Gastrocnemius medialis (tissue), 4 donors: ENCODE measurements at regions not wholly inside any gene's neighbourhood (a gene's known extent, or its start where the extent isn't known, plus 50 kb on each side); places are given as distances from the start of the nearest gene placed in this dataset.

Experiments used
- ATAC-seq, 2 donors: fragments of 150-250 bp; one replicate each; pipeline ENCODE4 v1.9.1; 2016
- DNase-seq, 2 donors: peaks; one replicate each; pipeline ENCODE4 v3.0.0-alpha.2; 2019
- H3K27ac ChIP-seq, 4 donors: fragments of 200-600 bp; sonication (generic); 1 replicate in 1 of 4; 2 replicates in 3 of 4; pipeline ENCODE4 v1.5.1; 2016 to 2018; ENCODE audit warnings: mild to moderate bottlenecking in 2 of 4, moderate library complexity in 1 of 4
- H3K27me3 ChIP-seq, 3 donors: fragments of 200-600 bp; sonication (generic) in 2 of 3; 1 replicate in 1 of 3; 2 replicates in 2 of 3; pipeline versions ENCODE4 v1.5.1 to v1.6.0; 2016 to 2019; ENCODE audit warnings: mild to moderate bottlenecking in 1 of 3, moderate library complexity in 1 of 3
- H3K36me3 ChIP-seq, 2 donors: fragments of 200-600 bp; sonication (generic) in 1 of 2; one replicate each; pipeline ENCODE4 v1.5.1; 2017 to 2018
- H3K4me1 ChIP-seq, 2 donors: fragments of 200-600 bp; sonication (generic) in 1 of 2; one replicate each; pipeline ENCODE4 v1.5.1; 2016 to 2017; ENCODE audit warnings: mild to moderate bottlenecking in 2 of 2
- H3K4me3 ChIP-seq, 4 donors: fragments of 200-600 bp; sonication (generic) in 3 of 4; 1 replicate in 1 of 4; 2 replicates in 3 of 4; pipeline ENCODE4 v1.5.1; 2016 to 2019; ENCODE audit warnings: mild to moderate bottlenecking in 2 of 4
- H3K9me3 ChIP-seq, 3 donors: fragments of 200-600 bp; sonication (generic) in 2 of 3; 1 replicate in 1 of 3; 2 replicates in 2 of 3; pipeline ENCODE4 v1.5.1; 2016 to 2019
- CTCF ChIP-seq, 5 experiments: fragments of 450-650 bp in 3 of 5; fragments of 200-600 bp in 2 of 5; sonication (generic) in 2 of 5; IDR thresholded peaks in 4 of 5; conservative IDR thresholded peaks in 1 of 5; 1 replicate in 4 of 5; 2 replicates in 1 of 5; pipeline ENCODE4 v1.5.1; 2016 to 2019; ENCODE audit warnings: antibody characterized with exemption in 5 of 5, mild to moderate bottlenecking in 3 of 5, moderate library complexity in 3 of 5
- POLR2A ChIP-seq, 2 donors: fragments of 450-650 bp; IDR thresholded peaks; one replicate each; pipeline ENCODE4 v1.6.1; 2017; ENCODE audit warnings: antibody characterized with exemption in 2 of 2, mild to moderate bottlenecking in 2 of 2, moderate library complexity in 2 of 2
- in situ Hi-C, 4 donors: fragments of 200-750 bp; cut with MboI; loops; one replicate each; pipeline versions ENCODE4 v1.15.0 to v1.8.0; 2017; ENCODE audit warnings: low sequenced_read_pairs in 4 of 4
- intact Hi-C: fragments of 100-400 bp; cut with DNase I; formaldehyde crosslinking; loops from one replicate; pipeline ENCODE4 v1.15.1; 2023; ENCODE audit warnings: low total_unique reads

- intact Hi-C loops (no loop called here), in situ Hi-C loops (no loop called here)
- H3K27me3 ChIP-seq: no peaks in the 10 kb centered on the region
- no peaks in the 10 kb centered on the region for H3K4me1 ChIP-seq
- no peak overlapping the region for H3K4me3 ChIP-seq
- ATAC-seq: no peak
- no peak overlapping the region for H3K27ac ChIP-seq
- no peaks in the 10 kb centered on the region for H3K9me3 ChIP-seq
- H3K36me3 ChIP-seq: no peaks in the 10 kb centered on the region
- DNase-seq: no peak
- TF ChIP-seq CTCF (IDR thresholded peaks at IDR 0.05 in 4 of 5, conservative IDR thresholded peaks at IDR 0.05 in 1 of 5) (no peak), POLR2A (IDR thresholded peaks at IDR 0.05) (no peak)
These were observed 181.6 kb downstream of the OTOR start for GRCh38 chr20:16929756-16930155.

GRCh38 chr20:16930656-16931055 lies 182.5 kb downstream of the OTOR start:
- intact Hi-C loops (no loop called here), in situ Hi-C loops (no loop called here)
- Histone ChIP-seq H3K36me3 (no peaks in the 10 kb centered on the region), H3K4me1 (no peaks in the 10 kb centered on the region), H3K4me3 (no peak overlapping the region), H3K27ac (no peak overlapping the region), H3K9me3 (no peaks in the 10 kb centered on the region), H3K27me3 (no peaks in the 10 kb centered on the region)
- DNase-seq (no peak), ATAC-seq (no peak)
- TF ChIP-seq POLR2A (IDR thresholded peaks at IDR 0.05) (no peak), CTCF (IDR thresholded peaks at IDR 0.05 in 4 of 5, conservative IDR thresholded peaks at IDR 0.05 in 1 of 5) (no peak)

- no peak overlapping the region for H3K27ac ChIP-seq
- H3K27me3 ChIP-seq: no peaks in the 10 kb centered on the region
- H3K9me3 ChIP-seq: no peaks in the 10 kb centered on the region
- H3K4me3 ChIP-seq: no peak overlapping the region
- DNase-seq: no peak
- no peak for ATAC-seq
- no peaks in the 10 kb centered on the region for H3K36me3 ChIP-seq
- intact Hi-C loops: no loop called here
- TF ChIP-seq CTCF (IDR thresholded peaks at IDR 0.05 in 4 of 5, conservative IDR thresholded peaks at IDR 0.05 in 1 of 5) (no peak), POLR2A (IDR thresholded peaks at IDR 0.05) (no peak)
- in situ Hi-C loops: no loop called here
- H3K4me1 ChIP-seq: no peaks in the 10 kb centered on the region
These were observed 190.9 kb downstream of the OTOR start for GRCh38 chr20:16939051-16939450.

GRCh38 chr20:16940701-16941100 lies 192.5 kb downstream of the OTOR start:
- no peaks in the 10 kb centered on the region for H3K36me3 ChIP-seq
- H3K4me3 ChIP-seq: no peak overlapping the region
- TF ChIP-seq CTCF (IDR thresholded peaks at IDR 0.05 in 4 of 5, conservative IDR thresholded peaks at IDR 0.05 in 1 of 5) (no peak), POLR2A (IDR thresholded peaks at IDR 0.05) (no peak)
- intact Hi-C loops: no loop called here
- H3K4me1 ChIP-seq: no peaks in the 10 kb centered on the region
- no peak overlapping the region for H3K27ac ChIP-seq
- H3K27me3 ChIP-seq: no peaks in the 10 kb centered on the region
- DNase-seq (no peak), ATAC-seq (no peak)
- in situ Hi-C loops: no loop called here
- no peaks in the 10 kb centered on the region for H3K9me3 ChIP-seq

- DNase-seq (no peak), ATAC-seq (no peak)
- no peaks in the 10 kb centered on the region for H3K4me1 ChIP-seq
- no peaks in the 10 kb centered on the region for H3K27me3 ChIP-seq
- no peaks in the 10 kb centered on the region for H3K9me3 ChIP-seq
- H3K4me3 ChIP-seq: no peak overlapping the region
- TF ChIP-seq POLR2A (IDR thresholded peaks at IDR 0.05) (no peak), CTCF (IDR thresholded peaks at IDR 0.05 in 4 of 5, conservative IDR thresholded peaks at IDR 0.05 in 1 of 5) (no peak)
- no peak overlapping the region for H3K27ac ChIP-seq
- intact Hi-C loops (no loop called here), in situ Hi-C loops (no loop called here)
- no peaks in the 10 kb centered on the region for H3K36me3 ChIP-seq
These were observed 193.9 kb downstream of the OTOR start for GRCh38 chr20:16942051-16942450.
